HG03558 (cell line): ENCODE measurements at regions not wholly inside any gene's neighbourhood (a gene's known extent, or its start where the extent isn't known, plus 50 kb on each side); places are given as distances from the start of the nearest gene placed in this dataset.

Source experiments
- ATAC-seq: cut with Tn5 transposase; IDR thresholded peaks from one replicate; pipeline ENCODE4 v1.9.1; 2021; ENCODE audit warnings: moderate number of reproducible peaks; ENCODE audit not compliant: unreplicated experiment; ENCODE audit errors: extremely low read depth

DNA sequence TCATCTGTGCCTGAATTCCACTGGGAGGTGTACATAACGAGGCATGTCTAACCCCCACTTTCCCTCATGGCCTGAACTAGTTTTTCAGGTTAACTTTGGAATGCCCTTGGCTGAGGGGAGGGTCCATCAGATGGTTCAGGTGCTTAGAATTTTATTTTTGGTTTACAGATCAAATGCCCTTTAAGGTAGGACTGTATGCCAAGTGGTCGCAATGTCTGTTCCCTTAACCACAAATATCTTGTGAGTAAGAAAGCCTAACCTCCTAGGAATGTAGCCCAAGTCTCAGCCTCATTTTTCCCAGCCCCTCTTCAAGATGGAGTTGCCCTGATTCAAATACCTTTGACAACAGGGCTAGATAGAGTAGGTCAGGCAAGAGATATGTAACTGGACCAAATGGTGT is 78.4 kb downstream of the RNASET2 start:
- no peak for ATAC-seq

DNA sequence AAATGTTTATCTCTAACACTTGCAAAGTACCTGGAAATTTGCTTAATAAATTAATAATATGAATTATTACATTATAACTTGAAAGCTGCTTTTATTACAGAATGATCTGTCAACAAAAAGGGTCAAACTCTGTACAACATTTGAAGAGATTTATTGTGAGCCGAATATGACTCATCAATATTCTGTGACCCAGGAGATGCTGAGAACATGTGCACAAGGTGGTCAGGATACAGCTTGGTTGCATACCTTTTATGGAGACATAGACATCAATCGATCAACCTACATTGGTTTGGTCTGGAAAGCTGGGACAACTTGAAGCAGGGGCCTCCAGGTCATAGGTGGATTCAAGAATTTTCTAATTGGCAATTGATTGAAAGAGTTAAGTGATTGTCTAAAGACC is 79.0 kb downstream of the RNASET2 start:
- no peak for ATAC-seq

DNA sequence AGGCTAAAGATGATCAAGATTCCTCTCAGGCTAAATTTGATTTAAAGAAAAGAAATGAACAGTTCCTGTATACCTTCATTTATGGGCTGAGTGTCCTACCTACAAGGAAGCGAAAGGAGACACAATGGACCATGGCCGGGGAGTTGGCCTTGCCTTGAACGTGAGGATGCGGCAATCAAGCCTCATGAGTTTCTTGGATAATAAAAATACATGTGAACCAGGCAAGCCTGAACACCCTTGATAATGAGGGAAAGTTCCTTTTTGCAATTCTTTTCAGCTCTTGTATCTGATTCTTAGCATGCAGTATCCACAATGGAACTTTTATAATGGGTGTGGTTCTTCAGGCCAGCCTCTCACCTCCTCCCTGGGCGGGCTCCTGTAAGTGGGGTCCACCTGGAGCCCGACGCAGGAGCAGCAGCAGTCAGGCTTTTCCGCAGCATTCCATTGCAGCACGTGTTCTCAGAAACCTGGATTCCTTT is 83.8 kb downstream of the RNASET2 start:
- no peak for ATAC-seq

DNA sequence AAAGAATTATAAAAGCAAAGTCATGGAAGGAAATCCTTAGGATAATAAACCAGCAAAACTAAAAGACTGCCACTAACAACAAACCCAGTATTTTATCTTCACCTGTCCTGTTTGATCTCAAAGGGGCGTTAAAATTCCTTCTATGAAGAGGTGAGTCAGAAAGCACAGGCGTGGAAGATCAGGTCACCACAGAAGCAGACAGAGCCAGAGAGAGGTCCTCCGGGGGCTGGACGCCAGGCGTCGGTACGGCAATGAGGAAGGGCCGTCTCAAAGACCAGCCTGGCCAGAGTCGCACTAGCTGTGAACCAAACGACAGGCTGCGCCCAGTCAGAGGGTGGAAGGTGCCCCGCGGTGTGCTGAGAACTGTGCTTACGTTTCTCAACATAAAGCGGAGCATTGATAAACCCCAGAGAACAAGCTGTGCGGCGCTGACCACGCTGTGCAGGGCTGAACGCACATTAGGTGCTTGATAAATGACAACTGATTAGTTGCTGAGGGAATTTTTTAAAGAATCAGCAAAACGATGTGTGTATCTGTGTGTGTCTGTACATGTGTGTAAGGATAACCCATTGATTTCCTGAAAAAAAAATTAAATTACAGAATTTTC is 85.6 kb downstream of the RNASET2 start:
- no peak for ATAC-seq

DNA sequence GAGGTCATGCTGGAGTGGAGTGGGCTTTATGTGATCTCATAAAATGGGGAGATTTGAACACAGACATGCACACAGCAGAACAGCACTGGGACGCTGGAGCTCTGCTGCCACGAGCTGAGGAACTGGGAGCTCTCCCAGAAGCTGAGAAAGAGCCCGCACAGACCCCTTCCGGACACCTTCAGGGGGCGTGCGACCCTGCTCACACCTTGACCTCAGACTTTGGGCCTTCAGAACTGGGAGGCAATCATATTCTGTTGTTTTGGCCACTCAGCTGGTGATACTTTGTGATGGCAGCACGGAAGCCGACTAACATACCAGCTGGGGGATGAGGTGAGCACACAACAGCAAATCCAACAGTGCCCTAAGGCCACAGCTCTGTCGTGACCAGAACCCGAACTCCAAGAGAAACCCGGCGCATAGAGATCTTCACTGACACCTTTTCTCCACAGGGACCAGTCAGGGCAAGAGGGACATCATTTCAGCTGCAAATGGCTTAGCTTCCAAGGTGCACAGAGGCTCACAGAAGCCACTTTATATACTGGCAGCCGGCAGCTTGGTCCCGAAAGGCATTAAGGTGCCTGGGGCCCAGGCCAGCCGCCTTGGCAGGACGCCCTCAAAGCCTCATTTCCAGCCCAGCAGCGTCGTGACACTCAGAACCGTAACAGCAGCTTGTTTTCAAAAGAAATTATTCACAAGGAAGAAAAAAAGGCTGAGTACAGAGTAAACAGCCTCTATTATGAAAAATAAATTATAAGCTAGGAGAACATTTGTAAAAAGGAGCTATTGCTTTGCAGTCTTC is 89.3 kb downstream of the RNASET2 start:
- no peak for ATAC-seq

DNA sequence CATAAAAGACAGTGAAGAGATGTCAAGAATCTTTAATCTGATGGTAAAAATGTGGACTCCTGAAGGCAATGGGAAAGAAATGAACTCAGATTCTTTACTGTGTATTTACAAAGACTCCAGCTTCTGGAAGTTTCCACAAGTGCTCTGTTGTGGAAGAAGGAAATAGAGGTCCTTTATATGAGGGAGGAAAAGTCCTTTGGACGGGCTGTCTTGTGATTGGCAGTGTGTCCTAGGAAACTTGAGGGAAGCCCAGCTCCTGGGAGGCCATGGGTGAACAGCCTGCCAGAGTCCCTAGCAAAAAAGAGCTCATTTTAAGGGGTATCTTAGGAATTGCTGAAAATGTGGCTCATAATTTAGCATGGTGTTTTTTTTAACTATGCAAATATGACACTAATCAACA is 92.0 kb downstream of the RNASET2 start:
- ATAC-seq, result no peak

DNA sequence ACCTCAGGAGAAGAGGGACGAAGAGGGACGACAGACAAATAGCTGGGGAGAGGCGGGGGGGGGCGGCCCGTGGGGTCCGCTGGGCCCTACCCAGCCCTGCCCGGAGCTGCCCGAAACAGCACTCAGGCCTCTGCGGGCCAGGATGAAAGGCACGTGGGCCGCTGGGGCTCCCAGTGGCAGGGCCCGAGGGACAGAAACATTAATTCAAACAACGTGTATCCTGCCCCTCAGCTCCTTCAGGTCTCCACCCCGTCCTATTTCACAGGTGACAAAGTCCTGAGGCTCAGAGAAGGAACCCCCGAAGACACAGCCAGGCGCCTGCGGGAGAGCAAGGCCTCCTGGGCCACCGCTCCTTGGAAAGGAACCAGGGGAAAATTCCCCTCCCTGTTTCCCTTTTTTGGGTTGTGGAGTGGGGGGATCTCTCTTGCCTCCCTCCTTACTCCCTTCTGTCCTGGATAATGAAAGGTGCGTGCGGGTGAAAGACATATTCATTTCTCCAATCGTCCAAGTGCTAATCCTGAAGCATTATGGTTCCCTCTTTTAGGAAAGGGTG is 93.3 kb downstream of the RNASET2 start:
- ATAC-seq, result no peak

DNA sequence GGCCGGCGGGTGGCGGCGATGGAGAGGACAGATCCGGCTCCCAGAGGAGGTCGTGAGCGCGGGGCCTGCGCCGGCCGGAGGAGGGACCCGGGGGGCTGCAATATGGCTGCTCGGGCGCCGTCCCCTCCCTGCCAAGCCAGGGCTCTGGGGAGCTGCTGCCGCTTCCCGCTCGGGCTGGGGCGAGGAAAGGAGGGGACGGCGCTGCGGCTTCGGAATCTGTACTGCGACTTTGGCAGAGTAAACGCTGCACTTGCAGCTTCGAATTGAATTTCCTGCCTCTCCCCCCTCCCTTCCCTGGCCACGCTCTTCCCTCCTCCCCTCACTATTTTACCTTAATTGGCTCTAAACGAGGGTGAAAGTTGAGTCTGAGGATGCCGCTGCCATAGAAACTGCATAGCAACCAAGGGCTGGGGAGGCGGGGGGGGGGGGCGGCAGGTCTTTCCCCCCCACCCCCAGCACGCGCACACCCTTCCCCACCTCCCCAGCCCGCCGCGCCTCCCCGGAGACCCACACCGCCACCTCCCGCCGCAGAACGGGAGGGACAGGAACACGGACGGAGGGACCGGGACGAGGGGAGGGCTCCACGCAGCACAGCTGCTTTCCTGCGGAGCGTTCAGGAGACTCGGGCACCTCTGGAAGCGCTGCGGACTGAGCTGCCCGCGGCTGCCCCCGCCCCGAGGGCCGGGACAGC is 93.9 kb downstream of the RNASET2 start:
- ATAC-seq, result no peak

DNA sequence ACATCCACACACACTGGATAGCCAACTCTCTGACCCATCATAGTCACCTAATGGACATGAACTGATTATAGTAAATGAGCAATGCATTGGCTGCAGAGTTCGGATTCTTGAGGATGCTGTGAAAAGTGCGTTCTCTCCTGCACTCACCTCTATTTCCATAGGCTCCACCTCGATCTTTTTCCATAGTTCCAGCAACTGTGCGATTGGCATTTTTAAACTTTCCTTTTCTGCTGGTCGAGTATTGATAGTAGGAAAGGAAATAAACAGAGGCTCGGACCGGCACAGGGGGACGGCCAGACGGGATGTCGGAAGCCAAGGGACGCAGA is 94.4 kb downstream of the RNASET2 start:
- ATAC-seq, result no peak

DNA sequence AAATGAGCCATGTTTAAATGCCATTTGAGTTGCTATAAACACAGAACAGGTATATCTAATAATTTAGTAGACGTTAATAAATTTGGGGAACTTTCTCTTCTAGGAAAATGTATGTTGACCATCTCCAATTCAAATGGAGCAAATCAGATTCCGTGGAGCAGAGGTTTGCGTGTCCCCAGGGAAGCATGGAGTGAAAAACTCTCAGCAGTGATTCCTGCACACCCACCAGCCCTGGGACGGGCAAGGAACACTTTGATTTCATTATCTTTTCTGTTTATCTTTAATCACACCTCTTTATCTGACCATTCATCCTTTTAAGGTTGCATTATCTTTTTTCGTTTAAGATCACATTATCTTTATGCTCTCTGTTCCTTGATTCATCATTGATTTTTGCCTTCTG is 95.0 kb downstream of the RNASET2 start:
- ATAC-seq, result no peak

DNA sequence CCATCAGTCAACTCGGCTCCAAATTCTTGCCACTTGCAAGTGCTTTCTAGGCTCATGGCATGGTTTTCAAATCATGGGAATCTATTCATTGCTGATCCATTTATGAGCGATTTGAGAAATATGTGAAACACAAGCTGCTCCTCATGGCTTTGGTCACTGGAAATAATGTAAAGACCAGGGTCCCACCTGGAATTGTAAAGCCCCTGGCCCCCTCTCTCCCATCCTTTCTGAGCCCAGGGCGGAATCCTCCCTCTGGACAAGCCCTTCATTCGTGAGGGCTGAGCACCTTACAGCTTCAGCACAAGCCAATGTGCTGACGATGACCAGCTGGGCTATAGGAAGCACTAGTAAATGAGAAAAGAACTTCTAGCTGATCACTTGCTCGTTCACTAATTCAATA is 96.0 kb downstream of the RNASET2 start:
- no peak for ATAC-seq

DNA sequence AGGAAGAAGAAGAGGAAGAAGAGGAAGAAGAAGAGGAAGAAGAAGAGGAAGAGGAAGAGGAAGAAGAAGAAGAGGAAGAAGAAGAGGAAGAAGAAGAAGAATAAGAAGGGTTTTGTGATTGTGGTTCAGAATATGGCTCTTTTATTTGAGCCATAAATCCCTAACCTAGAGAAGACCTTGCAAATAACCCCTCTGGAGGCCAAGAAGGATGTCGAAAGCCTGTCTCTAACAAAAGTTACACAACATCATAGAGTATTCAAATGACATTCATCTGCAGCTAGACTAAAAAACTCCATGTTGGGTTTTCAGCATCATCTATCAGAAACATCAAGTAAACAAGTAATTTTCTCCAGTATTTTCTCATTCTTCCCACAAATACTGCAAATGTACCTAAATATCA is 100.9 kb downstream of the RNASET2 start:
- no peak for ATAC-seq

DNA sequence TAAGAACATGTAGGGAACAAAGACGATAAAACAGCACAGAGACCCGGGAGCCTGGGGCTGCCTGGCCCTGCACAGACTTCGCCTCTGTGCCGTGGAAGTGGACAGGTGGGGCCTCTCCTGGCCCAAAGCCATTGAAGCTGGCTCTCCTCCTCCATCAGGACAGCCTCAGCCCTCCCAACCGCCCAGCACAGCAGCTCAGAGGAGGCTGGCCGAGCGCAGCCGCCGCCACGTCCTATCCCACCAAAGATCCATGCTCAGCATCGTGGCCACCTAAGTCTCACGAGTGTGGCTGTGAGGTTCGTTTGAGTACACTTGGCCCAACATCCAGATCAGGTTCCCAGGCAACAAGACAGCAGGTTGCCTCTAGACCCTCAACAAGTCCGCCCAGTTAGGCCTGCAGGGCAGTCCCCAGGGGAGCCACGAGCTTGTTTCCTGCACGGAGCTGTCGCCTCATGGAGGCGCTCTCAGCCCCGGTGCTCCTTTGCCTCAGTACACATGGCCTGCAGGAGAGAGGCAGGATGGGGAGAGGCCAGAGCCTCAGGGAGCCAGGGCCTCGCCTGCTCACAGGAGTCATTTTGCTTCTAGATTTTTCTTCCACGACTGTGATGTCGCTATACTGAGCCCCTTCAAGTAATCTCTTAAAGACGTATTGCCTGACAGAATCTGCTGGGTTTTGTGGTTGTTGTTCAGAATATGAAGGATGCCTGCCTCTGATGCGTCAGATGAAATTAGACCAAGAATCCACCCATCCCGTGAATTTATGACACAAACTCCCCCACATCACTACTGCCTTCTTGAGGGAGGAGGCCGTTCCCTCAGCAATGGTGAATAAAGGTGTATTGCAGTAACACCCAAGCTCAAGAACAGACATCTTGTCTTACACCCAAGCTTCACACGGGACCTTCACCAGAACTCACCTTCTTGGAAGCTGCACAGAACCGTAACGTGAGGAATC is 102.7 kb downstream of the RNASET2 start:
- no peak for ATAC-seq

DNA sequence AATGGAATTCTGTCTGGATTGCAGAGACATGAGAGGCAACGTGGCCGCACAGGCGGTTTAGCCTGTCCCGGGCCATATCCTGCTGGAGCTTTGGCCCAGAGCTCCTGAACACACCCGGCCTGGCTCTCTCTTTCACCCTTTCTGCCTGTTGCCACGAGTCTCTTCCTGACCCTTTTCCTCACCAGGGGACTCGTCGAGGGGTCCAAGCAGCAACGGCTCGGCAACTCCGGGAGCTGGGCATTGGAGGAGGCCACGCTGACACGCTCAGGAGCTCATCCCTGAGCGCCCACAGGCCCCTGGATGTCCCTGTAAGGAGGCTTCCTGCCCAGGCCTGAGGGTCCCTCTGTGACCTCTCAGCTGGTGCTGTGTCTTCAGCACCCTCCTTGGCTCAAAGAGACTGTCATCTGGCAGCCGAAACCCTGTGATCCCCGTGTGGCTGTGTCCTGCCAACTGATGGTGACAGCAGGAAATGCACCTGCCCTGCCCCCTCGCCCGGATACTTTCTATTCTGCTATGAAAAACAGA is 103.8 kb downstream of the RNASET2 start:
- no peak for ATAC-seq

DNA sequence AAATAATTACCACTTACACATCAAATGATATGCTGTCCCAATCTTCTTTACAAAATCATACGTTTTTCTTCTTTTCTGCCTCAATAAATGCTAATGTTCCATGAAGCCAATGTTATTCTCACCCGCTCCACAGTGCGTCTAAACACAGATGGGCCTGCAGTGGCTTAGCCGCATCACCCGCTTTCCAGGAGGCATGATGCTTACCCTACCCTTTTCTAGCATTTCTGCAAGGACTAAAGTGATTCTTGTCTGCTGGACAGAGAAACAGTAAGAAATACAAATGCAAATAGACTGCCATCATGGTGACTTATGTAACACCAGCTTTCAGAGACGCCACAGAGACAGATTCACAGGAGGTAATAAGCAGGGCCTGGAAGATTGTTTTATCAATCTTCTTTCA is 104.4 kb downstream of the RNASET2 start:
- no peak for ATAC-seq

DNA sequence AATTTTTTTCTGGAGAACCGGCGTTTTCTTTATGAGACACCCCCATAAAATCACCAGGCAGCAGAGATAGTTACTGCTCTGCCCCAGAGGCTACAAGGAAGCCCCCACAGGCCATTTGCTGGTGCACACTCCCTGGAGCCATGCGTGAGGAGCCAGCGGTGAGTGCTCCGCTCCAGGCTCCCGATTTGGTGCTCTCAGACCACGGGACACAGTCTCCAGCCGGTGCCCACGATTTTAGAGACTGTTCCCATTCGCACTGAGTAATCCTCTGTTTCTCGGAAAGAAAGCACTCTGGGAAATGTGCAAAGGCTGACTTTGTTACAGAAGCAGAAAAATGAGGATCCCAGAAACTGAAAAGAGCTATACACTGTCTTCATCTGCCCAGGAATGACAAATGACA is 104.9 kb downstream of the RNASET2 start:
- ATAC-seq, result no peak

DNA sequence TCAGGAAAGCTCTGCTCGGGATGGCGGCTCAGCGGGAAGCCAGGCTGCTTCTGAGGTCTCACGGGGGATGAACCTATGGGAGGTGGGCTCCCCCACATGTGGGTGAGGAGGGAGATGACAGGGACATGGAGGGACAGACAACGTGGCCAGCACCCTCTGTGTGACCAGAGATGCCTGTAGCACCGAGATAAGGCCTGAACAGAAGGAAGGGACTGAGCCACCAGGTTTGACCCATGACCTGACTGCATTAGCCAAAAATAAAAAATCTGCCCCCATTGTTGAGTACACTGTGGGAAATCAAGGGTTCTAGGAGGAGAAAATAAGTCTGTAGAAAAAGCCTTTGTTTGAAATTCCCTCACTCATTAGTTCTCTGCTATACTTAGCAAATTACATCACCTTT is 105.7 kb downstream of the RNASET2 start:
- no peak for ATAC-seq

DNA sequence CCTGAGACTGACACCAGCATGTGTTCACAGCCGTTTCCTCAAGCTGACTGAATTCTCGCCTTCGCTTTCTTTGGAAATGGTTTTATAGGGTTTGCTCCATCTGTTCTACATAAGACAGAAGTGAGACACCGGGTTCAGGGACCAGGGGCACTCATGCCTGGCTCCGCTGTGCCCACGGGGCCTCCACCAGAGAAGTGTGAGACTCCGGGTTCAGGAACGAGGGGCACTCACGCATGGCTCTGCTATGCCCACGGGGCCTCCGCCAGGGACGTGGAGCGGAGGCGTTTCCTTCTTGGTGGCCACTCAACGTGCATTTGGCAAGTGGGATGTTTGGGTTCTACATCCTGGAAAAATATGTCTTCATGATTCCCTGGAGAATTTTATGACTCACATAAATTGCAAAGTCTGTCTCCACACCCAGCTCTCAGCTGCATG is 106.6 kb downstream of the RNASET2 start:
- ATAC-seq, result no peak

DNA sequence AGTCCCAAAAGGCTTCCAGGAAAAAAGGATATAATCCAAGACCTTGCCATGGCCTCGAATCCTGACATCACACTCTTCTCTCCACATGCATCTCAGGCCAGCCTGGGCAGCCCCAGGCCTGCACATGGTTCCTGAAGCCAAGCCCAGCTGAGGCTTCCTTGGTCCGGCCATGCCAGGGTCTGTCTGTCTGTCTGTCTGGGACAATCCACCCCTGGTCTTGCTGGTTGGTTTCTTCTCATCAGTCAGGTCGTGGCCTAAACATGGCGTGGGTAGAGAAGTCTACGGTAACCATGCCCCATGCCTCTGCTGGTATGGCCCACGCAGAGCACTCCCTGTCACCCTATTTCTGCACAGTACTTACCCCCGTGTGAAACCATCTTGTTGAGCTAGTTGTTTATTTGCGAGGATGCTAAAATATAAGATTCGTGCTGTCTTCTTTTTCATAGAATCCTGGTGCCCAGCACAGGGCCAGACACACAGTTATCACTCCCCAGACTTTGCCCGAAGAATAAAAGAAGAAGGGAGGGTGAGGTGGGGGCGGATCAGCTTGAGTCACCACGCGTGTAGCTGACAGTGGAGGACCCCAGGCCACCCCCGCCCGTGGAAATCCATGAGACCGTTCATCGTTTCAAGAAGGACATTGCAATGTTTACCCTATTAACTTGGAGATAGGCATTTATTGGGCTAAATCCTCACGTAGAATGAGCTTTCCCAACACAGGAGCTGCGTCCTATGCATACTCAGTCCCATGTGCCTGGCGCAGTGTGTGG is 107.2 kb downstream of the RNASET2 start:
- ATAC-seq, result no peak
